PFSK-1 (cell line): ENCODE measurements at regions not wholly inside any gene's neighbourhood (a gene's known extent, or its start where the extent isn't known, plus 50 kb on each side); places are given as distances from the start of the nearest gene placed in this dataset.

Experiments
- FOXP2 ChIP-seq: optimal IDR thresholded peaks from 2 replicates; pipeline ENCODE3; 2011; ENCODE audit warnings: borderline replicate concordance, control low read depth, inconsistent platforms; ENCODE audit not compliant: insufficient read depth; ENCODE audit errors: extremely low read length, extremely low read depth
- POLR2AphosphoS5 ChIP-seq: IDR thresholded peaks from 2 replicates; pipeline ENCODE4 v1.6.1; 2012; ENCODE audit warnings: low read depth, mild to moderate bottlenecking, control low read depth, low read length, moderate library complexity
- SIN3A ChIP-seq: IDR thresholded peaks from 2 replicates; pipeline ENCODE4 v1.6.1; 2012; ENCODE audit warnings: mild to moderate bottlenecking, low read length, moderate library complexity, borderline replicate concordance; ENCODE audit not compliant: insufficient read depth
- TAF1 ChIP-seq: IDR thresholded peaks from 2 replicates; pipeline ENCODE4 v1.6.1; 2012; ENCODE audit warnings: low read length, control low read depth, borderline replicate concordance; ENCODE audit not compliant: insufficient read depth
- TF ChIP-seq, protein P1 (sequence below), 2 experiments: IDR thresholded peaks; 2 replicates each; pipeline versions ENCODE4 v1.6.1 to v1.8.0; 2011 to 2012; ENCODE audit warnings: low read depth in 2 of 2, low read length in 2 of 2, control low read depth in 1 of 2, inconsistent platforms in 1 of 2, mild to moderate bottlenecking in 1 of 2, moderate library complexity in 1 of 2; ENCODE audit not compliant: insufficient read depth in 1 of 2

GRCh38 chr3:159058859-159059258 is 257.0 kb downstream of the MFSD1 start:
- no peak for TF ChIP-seq SIN3A
- TF ChIP-seq TAF1, result no peak
- TF ChIP-seq, protein P1, sequence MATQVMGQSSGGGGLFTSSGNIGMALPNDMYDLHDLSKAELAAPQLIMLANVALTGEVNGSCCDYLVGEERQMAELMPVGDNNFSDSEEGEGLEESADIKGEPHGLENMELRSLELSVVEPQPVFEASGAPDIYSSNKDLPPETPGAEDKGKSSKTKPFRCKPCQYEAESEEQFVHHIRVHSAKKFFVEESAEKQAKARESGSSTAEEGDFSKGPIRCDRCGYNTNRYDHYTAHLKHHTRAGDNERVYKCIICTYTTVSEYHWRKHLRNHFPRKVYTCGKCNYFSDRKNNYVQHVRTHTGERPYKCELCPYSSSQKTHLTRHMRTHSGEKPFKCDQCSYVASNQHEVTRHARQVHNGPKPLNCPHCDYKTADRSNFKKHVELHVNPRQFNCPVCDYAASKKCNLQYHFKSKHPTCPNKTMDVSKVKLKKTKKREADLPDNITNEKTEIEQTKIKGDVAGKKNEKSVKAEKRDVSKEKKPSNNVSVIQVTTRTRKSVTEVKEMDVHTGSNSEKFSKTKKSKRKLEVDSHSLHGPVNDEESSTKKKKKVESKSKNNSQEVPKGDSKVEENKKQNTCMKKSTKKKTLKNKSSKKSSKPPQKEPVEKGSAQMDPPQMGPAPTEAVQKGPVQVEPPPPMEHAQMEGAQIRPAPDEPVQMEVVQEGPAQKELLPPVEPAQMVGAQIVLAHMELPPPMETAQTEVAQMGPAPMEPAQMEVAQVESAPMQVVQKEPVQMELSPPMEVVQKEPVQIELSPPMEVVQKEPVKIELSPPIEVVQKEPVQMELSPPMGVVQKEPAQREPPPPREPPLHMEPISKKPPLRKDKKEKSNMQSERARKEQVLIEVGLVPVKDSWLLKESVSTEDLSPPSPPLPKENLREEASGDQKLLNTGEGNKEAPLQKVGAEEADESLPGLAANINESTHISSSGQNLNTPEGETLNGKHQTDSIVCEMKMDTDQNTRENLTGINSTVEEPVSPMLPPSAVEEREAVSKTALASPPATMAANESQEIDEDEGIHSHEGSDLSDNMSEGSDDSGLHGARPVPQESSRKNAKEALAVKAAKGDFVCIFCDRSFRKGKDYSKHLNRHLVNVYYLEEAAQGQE (IDR thresholded peaks at IDR 0.05; ENCODE audit: insufficient read depth in 1 of 2, low read depth in 2 of 2, low read length in 2 of 2), result no peak
- no peak for TF ChIP-seq POLR2AphosphoS5
- no peak for TF ChIP-seq FOXP2

- no peak for TF ChIP-seq TAF1
Observed at GRCh38 chr3:159059395-159059794, 257.5 kb downstream of the MFSD1 start.

GRCh38 chr3:159062734-159063410 is 261.0 kb downstream of the MFSD1 start:
- TF ChIP-seq SIN3A (no peak), POLR2AphosphoS5 (no peak), FOXP2 (no peak), TAF1 (no peak)
- TF ChIP-seq, protein P1 (IDR thresholded peaks at IDR 0.05; ENCODE audit: insufficient read depth in 1 of 2, low read depth in 2 of 2, low read length in 2 of 2), result no peak

- TF ChIP-seq TAF1 (no peak), POLR2AphosphoS5 (no peak), SIN3A (no peak), FOXP2 (no peak)
- TF ChIP-seq, protein P1 (IDR thresholded peaks at IDR 0.05; ENCODE audit: insufficient read depth in 1 of 2, low read depth in 2 of 2, low read length in 2 of 2), result no peak
Observed at GRCh38 chr3:159069091-159069490, 267.2 kb downstream of the MFSD1 start, which contains the start of gene IQCJ. Gene IQCJ, plus strand, starts transcription at chr3:159069319.

DNA sequence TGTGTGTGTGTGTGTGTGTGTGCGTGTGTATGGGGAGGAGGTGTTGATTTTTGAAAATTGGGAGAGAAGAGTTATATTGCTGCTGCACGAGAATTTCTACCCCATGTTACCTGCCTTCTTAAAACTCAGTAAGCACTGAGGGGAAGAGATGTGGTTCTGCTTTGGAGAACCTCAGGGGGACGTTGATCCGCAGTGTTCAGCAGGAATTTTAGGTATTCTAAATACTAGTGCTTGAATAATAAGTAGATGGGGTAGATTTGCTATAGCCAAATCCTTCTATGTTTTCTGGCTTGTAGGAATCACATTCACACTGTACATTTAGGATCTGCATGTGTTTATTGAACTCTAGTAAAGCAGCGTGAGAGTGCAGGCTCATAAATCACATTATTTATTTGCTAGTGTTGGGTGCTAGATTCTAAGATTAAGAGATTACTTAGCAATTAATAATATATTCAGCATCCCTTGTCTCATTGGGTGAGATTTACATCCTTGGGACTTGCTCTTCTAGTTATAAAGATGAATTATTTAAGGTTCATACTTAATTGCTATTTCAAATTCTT is 268.1 kb downstream of the MFSD1 start:
- TF ChIP-seq, protein P1 (IDR thresholded peaks at IDR 0.05; ENCODE audit: insufficient read depth in 1 of 2, low read depth in 2 of 2, low read length in 2 of 2), result no peak
